CD8-positive, alpha-beta memory T cell (primary cell): ENCODE measurements at regions not wholly inside any gene's neighbourhood (a gene's known extent, or its start where the extent isn't known, plus 50 kb on each side); places are given as distances from the start of the nearest gene placed in this dataset.
"Not testable (repeated sequence)": the region's sequence is repeated elsewhere in the genome, so short reads cannot be mapped to it uniquely, and the experiment has no call there.

Experiments
- CTCF ChIA-PET: fragments of 350-600 bp; sonication (Branson Sonifier 250); formaldehyde crosslinking; loops from one replicate; lab custom pipeline; 2021; ENCODE audit warnings: antibody characterized with exemption; lab: Charles Lee
- POLR2A ChIA-PET: fragments of 350-600 bp; sonication (Branson Sonifier 250); formaldehyde crosslinking; loops from one replicate; lab custom pipeline; 2021; ENCODE audit warnings: antibody characterized with exemption; lab: Charles Lee
- DNase-seq, 5 donors: peaks; one replicate each; pipeline versions ENCODE4 v3.0.0 to v3.0.0-alpha.2; 2020 to 2022; ENCODE audit warnings: mixed read lengths in 1 of 5
- H3K27ac ChIP-seq: one replicate; pipeline ENCODE4 v1.7.0; 2013; ENCODE audit warnings: low read depth, mild to moderate bottlenecking, low read length, moderate library complexity
- H3K27me3 ChIP-seq: 2 replicates; pipeline ENCODE4 v1.7.0; 2013; ENCODE audit warnings: low read length, mild to moderate bottlenecking; ENCODE audit not compliant: insufficient read depth, poor library complexity, severe bottlenecking
- H3K36me3 ChIP-seq: 2 replicates; pipeline ENCODE4 v1.7.0; 2013; ENCODE audit warnings: mild to moderate bottlenecking, low read length, moderate library complexity; ENCODE audit not compliant: insufficient read depth
- H3K4me1 ChIP-seq: 2 replicates; pipeline ENCODE4 v1.7.0; 2013; ENCODE audit warnings: mild to moderate bottlenecking, low read length, moderate library complexity; ENCODE audit not compliant: insufficient read depth
- H3K4me3 ChIP-seq: 2 replicates; pipeline ENCODE4 v1.7.0; 2013; ENCODE audit warnings: mild to moderate bottlenecking, low read length
- H3K9me3 ChIP-seq: 2 replicates; pipeline ENCODE4 v1.7.0; 2013; ENCODE audit warnings: mild to moderate bottlenecking, low read length
- H3K27ac Mint-ChIP-seq, 8 donors: one replicate each; pipeline ENCODE4 v1.8.0; 2020 to 2021; ENCODE audit warnings: mixed read lengths in 8 of 8, mild to moderate bottlenecking in 6 of 8, inconsistent platforms in 3 of 8, moderate library complexity in 3 of 8
- H3K27me3 Mint-ChIP-seq, 2 donors: one replicate each; pipeline ENCODE4 v1.8.0; 2020 to 2021; ENCODE audit warnings: mixed read lengths in 2 of 2, mild to moderate bottlenecking in 1 of 2, moderate library complexity in 1 of 2
- H3K36me3 Mint-ChIP-seq, 3 donors: one replicate each; pipeline ENCODE4 v1.8.0; 2020 to 2021; ENCODE audit warnings: mixed read lengths in 3 of 3, inconsistent platforms in 1 of 3, mild to moderate bottlenecking in 1 of 3
- H3K4me1 Mint-ChIP-seq, 3 donors: one replicate each; pipeline ENCODE4 v1.8.0; 2020 to 2021; ENCODE audit warnings: mixed read lengths in 3 of 3, inconsistent platforms in 1 of 3, mild to moderate bottlenecking in 1 of 3
- H3K4me3 Mint-ChIP-seq, 7 donors: one replicate each; pipeline ENCODE4 v1.8.0; 2020 to 2021; ENCODE audit warnings: mixed read lengths in 7 of 7, mild to moderate bottlenecking in 6 of 7, moderate library complexity in 4 of 7, inconsistent platforms in 2 of 7
- H3K9me3 Mint-ChIP-seq, 5 donors: one replicate each; pipeline ENCODE4 v1.8.0; 2020 to 2022; ENCODE audit warnings: mixed read lengths in 5 of 5, mild to moderate bottlenecking in 3 of 5, moderate library complexity in 2 of 5, inconsistent platforms in 1 of 5

DNA sequence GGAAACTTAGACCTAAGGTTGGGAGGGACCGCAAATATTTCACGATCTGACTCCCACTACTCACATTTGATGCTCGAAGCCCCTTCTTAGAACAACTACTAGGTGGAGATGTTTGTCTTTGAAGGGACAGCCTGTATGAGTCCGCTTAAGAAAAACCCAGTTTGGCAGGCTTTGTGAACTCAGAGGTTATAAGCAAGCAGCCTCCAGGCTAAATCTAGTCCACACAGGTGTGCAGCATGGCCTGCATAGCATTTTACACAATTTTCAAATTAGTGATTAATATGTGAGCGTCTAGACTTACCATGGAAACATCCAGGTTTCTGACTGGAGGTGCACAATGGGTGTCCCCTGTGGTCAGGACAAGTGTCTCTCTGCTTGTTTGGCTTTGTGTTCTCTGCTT is 127.1 kb downstream of the KIF4B start:
- H3K27ac Mint-ChIP-seq: peak overlapping the region in 1 of 8 donors; percentile 38
- H3K9me3 Mint-ChIP-seq: peaks cover 0 to 2% (median 0%) of the 10 kb centered on the region in 5 donors

DNA sequence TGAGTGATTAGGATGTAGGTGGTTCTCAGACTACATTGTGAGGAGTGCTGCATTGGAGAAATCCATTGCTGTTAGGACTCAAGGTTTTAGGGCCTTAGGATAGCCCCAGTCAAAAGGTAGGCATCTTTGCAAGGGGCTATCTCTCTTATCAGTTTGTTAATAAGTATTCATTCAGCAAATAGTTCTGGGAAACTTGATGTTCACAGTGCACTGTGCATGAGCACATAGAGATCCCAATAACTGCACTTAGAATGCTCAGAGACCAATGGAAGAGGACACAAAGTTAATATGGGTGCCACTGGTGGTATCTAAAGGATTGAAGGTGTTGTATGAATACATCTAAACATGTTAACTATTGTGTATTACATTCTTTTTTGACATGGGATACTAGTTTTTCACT is 131.4 kb downstream of the KIF4B start:
- CTCF ChIA-PET: no interaction called here
- H3K4me3 Mint-ChIP-seq: no peak overlapping the region
- Histone ChIP-seq H3K27me3 (no peaks in the 10 kb centered on the region), H3K4me1 (no peaks in the 10 kb centered on the region), H3K9me3 (no peaks in the 10 kb centered on the region), H3K36me3 (no peaks in the 10 kb centered on the region), H3K4me3 (no peak overlapping the region), H3K27ac (no peak overlapping the region)
- no peak overlapping the region for H3K27ac Mint-ChIP-seq
- POLR2A ChIA-PET: no interaction called here
- peaks cover 5 to 6% of the 10 kb centered on the region in 2 donors for H3K27me3 Mint-ChIP-seq
- H3K36me3 Mint-ChIP-seq: no peaks in the 10 kb centered on the region
- H3K9me3 Mint-ChIP-seq: peaks cover 0 to 2% (median 0%) of the 10 kb centered on the region in 5 donors
- H3K4me1 Mint-ChIP-seq: no peaks in the 10 kb centered on the region
- DNase-seq: no peak

More for the DNA sequence above, 127.1 kb downstream of the KIF4B start:
- Mint-ChIP-seq H3K27me3 (peaks cover 13 to 27% of the 10 kb centered on the region in 2 donors), H3K36me3 (no peaks in the 10 kb centered on the region), H3K4me1 (no peaks in the 10 kb centered on the region), H3K4me3 (no peak overlapping the region)
- no peaks in the 10 kb centered on the region for H3K9me3 ChIP-seq
- H3K4me1 ChIP-seq: no peaks in the 10 kb centered on the region
- DNase-seq: no peak
- ChIA-PET CTCF (no interaction called here), POLR2A (no interaction called here)
- H3K4me3 ChIP-seq: no peak overlapping the region
- no peaks in the 10 kb centered on the region for H3K27me3 ChIP-seq
- H3K36me3 ChIP-seq: no peaks in the 10 kb centered on the region
- H3K27ac ChIP-seq: no peak overlapping the region

DNA sequence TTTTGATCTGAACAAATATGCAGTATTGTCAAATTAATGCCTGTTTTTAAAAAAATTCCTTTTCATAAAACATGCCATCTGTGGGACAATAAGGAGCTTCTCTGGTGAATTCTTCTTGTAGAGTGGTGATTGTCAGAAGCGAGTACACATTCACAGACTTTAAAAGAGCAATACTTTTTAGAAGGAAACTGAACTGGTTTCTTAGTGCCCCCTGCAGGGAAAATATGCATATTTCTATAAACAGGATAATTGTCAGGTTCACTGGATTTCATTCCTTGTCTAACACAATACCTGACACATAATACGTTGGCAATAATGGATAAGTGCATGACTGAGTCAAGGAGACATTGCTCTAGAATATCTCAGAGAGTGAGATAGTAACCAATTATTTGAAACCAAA is 133.7 kb downstream of the KIF4B start:
- H3K27ac ChIP-seq: no peak overlapping the region
- ChIA-PET POLR2A (no interaction called here), CTCF (no interaction called here)
- no peaks in the 10 kb centered on the region for H3K36me3 ChIP-seq
- no peaks in the 10 kb centered on the region for H3K4me1 ChIP-seq
- peaks cover 4 to 6% of the 10 kb centered on the region in 2 donors for H3K27me3 Mint-ChIP-seq
- no peaks in the 10 kb centered on the region for H3K9me3 ChIP-seq
- H3K27ac Mint-ChIP-seq: no peak overlapping the region
- no peak for DNase-seq
- H3K4me3 Mint-ChIP-seq: no peak overlapping the region
- no peak overlapping the region for H3K4me3 ChIP-seq
- H3K4me1 Mint-ChIP-seq: no peaks in the 10 kb centered on the region
- H3K36me3 Mint-ChIP-seq: no peaks in the 10 kb centered on the region
- no peaks in the 10 kb centered on the region for H3K27me3 ChIP-seq
- H3K9me3 Mint-ChIP-seq: peaks cover 0 to 2% (median 0%) of the 10 kb centered on the region in 5 donors

DNA sequence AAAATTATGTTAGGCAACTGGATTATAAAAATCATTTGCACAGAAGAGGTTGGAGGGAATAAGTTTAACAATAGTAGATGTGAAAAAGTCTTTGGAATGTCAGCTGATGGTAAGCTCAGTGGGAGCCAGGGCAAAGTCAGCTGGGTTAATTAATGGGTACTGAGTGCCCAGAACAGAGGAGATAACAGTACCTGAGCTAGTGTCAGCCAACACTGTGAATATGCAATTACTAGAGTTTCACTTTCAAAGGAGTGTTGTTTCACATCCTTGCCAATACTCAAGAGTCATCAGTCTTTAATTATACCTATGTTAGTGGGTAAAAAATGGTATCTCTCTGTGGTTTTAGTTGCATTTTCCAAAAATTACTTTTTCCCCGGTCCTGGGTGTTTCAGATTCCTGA is 135.1 kb downstream of the KIF4B start:
- Mint-ChIP-seq H3K9me3 (peaks cover 0 to 2% (median 0%) of the 10 kb centered on the region in 5 donors), H3K27me3 (peaks cover 4 to 6% of the 10 kb centered on the region in 2 donors), H3K36me3 (no peaks in the 10 kb centered on the region), H3K4me1 (no peaks in the 10 kb centered on the region), H3K4me3 (no peak overlapping the region), H3K27ac (no peak overlapping the region)
- H3K27ac ChIP-seq: no peak overlapping the region
- ChIA-PET POLR2A (no interaction called here), CTCF (no interaction called here)
- DNase-seq: no peak
- H3K27me3 ChIP-seq: no peaks in the 10 kb centered on the region
- H3K4me3 ChIP-seq: no peak overlapping the region
- no peaks in the 10 kb centered on the region for H3K36me3 ChIP-seq
- H3K4me1 ChIP-seq: no peaks in the 10 kb centered on the region
- H3K9me3 ChIP-seq: no peaks in the 10 kb centered on the region

DNA sequence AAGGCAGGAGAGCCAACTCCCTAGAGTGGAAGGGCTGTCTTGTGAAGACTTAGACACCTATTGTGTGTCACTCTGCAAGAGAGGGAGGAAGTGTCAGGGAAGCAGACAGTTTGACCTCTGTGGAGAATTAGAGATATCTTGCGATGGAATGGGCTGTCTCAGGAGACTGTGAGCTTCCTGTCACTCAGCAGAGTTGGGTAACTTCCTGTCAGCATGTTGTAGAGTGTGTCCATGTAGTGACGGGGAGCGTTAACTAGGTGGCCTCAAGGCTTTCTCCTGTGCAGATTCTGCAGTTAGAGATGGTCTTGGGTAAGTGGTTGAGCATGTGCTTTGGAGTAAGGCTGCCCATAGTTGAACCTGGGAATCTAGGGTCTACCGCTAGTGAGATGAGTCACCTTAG is 136.5 kb downstream of the KIF4B start:
- peaks cover 4 to 10% of the 10 kb centered on the region in 2 donors for H3K27me3 Mint-ChIP-seq
- ChIA-PET CTCF (no interaction called here), POLR2A (no interaction called here)
- no peaks in the 10 kb centered on the region for H3K9me3 ChIP-seq
- DNase-seq: no peak
- no peaks in the 10 kb centered on the region for H3K27me3 ChIP-seq
- no peak overlapping the region for H3K27ac Mint-ChIP-seq
- no peak overlapping the region for H3K4me3 ChIP-seq
- no peak overlapping the region for H3K4me3 Mint-ChIP-seq
- H3K4me1 ChIP-seq: no peaks in the 10 kb centered on the region
- no peaks in the 10 kb centered on the region for H3K36me3 Mint-ChIP-seq
- H3K9me3 Mint-ChIP-seq: no peaks in the 10 kb centered on the region
- no peak overlapping the region for H3K27ac ChIP-seq
- no peaks in the 10 kb centered on the region for H3K36me3 ChIP-seq
- H3K4me1 Mint-ChIP-seq: no peaks in the 10 kb centered on the region

DNA sequence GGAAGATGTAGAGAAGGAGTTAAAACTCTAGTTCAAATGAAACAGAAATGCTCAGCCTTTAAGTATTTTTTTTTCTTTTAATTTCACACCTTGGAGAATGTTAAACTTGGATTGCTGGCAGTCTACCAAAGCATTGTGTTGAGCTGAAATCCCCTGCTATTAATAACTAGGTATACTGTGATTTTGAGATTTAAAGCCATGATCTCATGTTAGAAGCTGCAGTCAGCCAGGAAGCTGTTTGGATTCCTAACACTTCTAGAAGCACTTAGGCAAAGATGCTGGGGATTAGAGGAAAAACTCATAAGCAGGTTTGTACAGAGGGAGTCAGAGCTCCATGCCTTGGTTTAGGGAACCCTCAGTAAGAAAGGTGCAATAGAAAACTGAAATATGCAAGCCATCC is 141.4 kb downstream of the KIF4B start:
- peaks cover 0 to 3% (median 0%) of the 10 kb centered on the region in 5 donors for H3K9me3 Mint-ChIP-seq
- ChIA-PET POLR2A (no interaction called here), CTCF (no interaction called here)
- Histone ChIP-seq H3K9me3 (no peaks in the 10 kb centered on the region), H3K4me3 (no peak overlapping the region), H3K4me1 (no peaks in the 10 kb centered on the region), H3K27ac (no peak overlapping the region), H3K27me3 (no peaks in the 10 kb centered on the region), H3K36me3 (no peaks in the 10 kb centered on the region)
- H3K36me3 Mint-ChIP-seq: no peaks in the 10 kb centered on the region
- H3K4me1 Mint-ChIP-seq: no peaks in the 10 kb centered on the region
- H3K27me3 Mint-ChIP-seq: peaks cover 6 to 7% of the 10 kb centered on the region in 2 donors
- no peak for DNase-seq
- H3K4me3 Mint-ChIP-seq: no peak overlapping the region
- H3K27ac Mint-ChIP-seq: no peak overlapping the region

DNA sequence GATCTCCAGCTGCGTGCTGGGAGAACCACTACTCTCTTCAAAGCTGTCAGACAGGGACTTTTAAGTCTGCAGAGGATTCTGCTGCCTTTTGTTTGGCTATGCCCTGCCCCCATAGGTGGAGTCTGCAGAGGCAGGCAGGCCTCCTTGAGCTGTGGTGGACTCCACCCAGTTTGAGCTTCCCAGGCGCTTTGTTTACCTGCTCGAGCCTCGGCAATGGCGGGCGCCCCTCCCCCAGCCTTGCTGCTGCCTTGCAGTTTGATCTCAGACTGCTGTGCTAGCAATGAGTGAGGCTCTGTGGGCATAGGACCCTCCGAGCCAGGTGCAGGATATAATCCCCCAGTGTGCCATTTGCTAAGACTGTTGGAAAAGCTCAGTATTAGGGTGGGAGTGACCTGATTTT is 149.5 kb downstream of the KIF4B start:
- H3K4me3 ChIP-seq, H3K27ac ChIP-seq, H3K9me3 Mint-ChIP-seq, H3K4me1 Mint-ChIP-seq, H3K9me3 ChIP-seq, H3K36me3 Mint-ChIP-seq, DNase-seq, POLR2A ChIA-PET, H3K36me3 ChIP-seq, CTCF ChIA-PET, H3K4me3 Mint-ChIP-seq, H3K4me1 ChIP-seq, H3K27me3 ChIP-seq, H3K27ac Mint-ChIP-seq: not testable (repeated sequence)
- H3K27me3 Mint-ChIP-seq: peaks cover 8 to 12% of the 10 kb centered on the region in 2 donors

DNA sequence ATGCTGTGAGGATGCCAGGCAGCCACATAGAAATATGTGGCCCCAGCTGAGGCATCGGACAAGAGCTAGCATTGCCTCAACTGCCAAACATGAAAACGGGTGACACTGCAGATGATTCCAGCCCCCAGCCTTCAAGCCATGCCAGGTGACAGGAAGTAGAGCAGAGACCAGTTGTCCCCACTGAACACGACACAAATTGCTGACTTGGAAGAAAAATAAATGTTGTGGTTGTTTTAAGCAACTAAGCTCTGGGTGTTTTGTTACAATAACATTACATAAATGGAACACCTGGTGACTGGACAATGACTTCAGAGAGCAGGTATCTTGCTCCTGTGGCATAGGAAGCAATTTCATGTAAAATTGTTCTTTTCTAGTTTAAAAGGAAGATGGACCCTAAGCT is 154.2 kb downstream of the KIF4B start:
- H3K9me3 Mint-ChIP-seq: peaks cover 0 to 5% (median 3%) of the 10 kb centered on the region in 5 donors
- H3K4me3 Mint-ChIP-seq: no peak overlapping the region
- H3K4me3 ChIP-seq: no peak overlapping the region
- CTCF ChIA-PET: no interaction called here
- DNase-seq: no peak
- no peaks in the 10 kb centered on the region for H3K4me1 Mint-ChIP-seq
- no peak overlapping the region for H3K27ac ChIP-seq
- peaks cover 3 to 12% of the 10 kb centered on the region in 2 donors for H3K27me3 Mint-ChIP-seq
- H3K36me3 ChIP-seq: no peaks in the 10 kb centered on the region
- H3K36me3 Mint-ChIP-seq: no peaks in the 10 kb centered on the region
- no peak overlapping the region for H3K27ac Mint-ChIP-seq
- POLR2A ChIA-PET: no interaction called here
- no peaks in the 10 kb centered on the region for H3K27me3 ChIP-seq
- no peaks in the 10 kb centered on the region for H3K9me3 ChIP-seq
- H3K4me1 ChIP-seq: no peaks in the 10 kb centered on the region

DNA sequence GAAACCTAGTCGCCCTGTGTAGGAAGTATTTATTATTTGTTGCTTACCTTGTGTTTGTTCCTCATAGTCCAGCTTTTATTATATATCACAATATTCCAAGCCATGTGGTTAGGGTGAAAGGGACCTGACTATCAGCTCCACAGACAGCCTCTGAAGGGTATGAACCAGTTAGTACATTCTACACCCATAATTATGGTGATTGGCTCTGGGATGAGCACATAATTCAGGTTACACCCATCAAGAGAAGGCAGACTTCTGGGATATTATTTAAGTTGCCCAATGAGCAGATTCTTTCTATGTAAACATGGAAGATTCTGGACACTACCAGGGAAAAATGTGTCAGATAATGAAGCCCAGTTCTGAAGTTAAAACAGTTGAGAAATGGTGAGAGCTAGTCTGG is 168.0 kb downstream of the KIF4B start:
- CTCF ChIA-PET: no interaction called here
- POLR2A ChIA-PET: no interaction called here
- Mint-ChIP-seq H3K27me3 (no peaks in the 10 kb centered on the region), H3K9me3 (peaks cover 0 to 13% (median 4%) of the 10 kb centered on the region in 5 donors), H3K4me3 (no peak overlapping the region), H3K36me3 (no peaks in the 10 kb centered on the region), H3K27ac (no peak overlapping the region), H3K4me1 (no peaks in the 10 kb centered on the region)
- Histone ChIP-seq H3K9me3 (no peaks in the 10 kb centered on the region), H3K27ac (no peak overlapping the region), H3K4me3 (no peak overlapping the region), H3K36me3 (no peaks in the 10 kb centered on the region), H3K4me1 (no peaks in the 10 kb centered on the region), H3K27me3 (no peaks in the 10 kb centered on the region)
- DNase-seq: no peak
